ENCODE measurements at regions not wholly inside any gene's neighbourhood (a gene's known extent, or its start where the extent isn't known, plus 50 kb on each side); places are given as distances from the start of the nearest gene placed in this dataset.
"Not testable (repeated sequence)": the region's sequence is repeated elsewhere in the genome, so short reads cannot be mapped to it uniquely, and the experiment has no call there.

DNA sequence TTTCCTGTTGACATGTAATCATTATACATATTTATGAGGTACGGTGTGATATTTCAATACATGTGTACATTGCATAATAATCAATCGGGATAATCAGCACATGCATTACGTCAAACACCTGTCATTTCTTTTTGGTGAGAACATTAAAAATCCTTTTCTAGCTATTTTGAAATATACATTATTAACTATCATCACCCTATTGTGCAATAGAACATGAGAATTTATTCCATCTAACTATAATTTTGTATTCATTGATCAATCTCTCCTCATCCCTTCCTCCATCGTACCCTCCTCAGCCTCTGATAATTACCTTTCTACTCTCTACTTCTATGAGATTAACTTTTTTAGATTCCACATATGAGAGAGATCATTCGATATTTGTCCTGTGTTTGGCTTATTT is 170.9 kb upstream of the GHR start:
- DNase-seq = no peak

DNA sequence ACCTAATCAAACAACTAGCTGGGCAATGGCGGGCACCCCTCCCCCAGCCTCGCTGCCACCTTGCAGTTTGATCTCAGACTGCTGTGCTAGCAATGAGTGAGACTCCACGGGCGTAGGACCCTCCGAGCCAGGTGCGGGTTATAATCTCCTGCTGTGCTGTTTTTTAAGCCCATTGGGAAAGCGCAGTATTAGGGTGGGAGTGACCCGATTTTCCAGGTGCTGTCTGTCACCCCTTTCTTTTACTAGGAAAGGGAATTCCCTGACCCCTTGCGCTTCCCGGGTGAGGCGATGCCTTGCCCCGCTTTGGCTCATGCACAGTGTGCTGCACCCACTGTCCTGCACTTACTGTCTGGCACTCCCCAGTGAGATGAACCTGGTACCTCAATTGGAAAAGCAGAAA is 163.3 kb upstream of the GHR start:
- DNase-seq = not testable (repeated sequence)

DNA sequence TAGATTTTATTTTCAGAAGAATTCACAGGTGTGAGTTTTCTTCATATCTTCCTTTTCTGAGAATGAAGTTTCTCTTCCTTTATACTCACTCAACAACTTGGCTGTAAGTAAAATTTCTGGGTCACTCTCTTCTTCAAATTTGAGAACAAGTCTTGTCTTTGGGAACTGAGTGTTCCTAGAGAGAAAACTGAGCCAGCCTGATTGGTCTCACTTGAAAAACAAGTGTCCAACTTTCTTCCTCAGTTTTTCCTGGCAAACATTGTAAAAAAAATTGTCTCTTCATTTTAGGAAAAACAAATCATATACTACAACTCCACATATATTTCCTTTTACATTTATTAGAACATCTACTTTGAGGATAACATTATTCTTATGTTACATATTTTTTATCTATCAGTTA is 156.1 kb upstream of the GHR start:
- DNase-seq = no peak

DNA sequence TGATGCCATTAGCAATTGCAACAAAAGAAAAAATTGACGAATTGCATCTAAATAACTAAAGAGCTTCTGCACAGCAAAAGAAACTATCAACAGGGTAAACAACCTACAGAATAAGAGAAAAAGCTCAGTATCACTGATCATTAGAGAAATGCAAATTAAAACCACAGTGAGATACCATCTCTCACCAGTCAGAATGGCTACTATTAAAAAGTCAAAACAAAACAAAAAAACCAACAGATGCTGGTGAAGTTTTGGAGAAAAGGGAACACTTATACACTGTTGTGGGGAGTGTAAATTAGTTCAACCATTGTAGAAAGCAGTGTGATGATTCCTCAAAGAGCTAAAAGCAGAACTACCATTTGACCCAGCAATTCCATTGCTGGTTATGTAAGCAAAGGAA is 155.1 kb upstream of the GHR start:
- not testable (repeated sequence) for DNase-seq

DNA sequence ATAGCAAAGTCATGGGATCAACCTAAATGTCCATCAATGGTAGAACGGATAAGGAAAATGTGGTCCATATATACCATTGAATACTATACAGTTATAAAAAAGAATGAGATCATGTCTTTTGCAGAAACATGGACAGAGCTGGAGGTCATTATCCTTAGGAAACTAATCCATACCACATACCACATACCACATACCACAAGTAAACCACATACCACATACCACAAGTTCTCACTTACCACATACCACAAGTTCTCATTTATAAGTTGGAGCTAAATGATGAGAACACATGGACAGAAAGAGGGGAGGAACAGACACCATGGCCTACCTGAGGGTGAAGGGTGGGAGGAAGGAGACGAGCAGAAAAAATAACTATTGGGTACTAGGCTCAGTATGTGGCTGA is 154.6 kb upstream of the GHR start:
- no peak for DNase-seq

DNA sequence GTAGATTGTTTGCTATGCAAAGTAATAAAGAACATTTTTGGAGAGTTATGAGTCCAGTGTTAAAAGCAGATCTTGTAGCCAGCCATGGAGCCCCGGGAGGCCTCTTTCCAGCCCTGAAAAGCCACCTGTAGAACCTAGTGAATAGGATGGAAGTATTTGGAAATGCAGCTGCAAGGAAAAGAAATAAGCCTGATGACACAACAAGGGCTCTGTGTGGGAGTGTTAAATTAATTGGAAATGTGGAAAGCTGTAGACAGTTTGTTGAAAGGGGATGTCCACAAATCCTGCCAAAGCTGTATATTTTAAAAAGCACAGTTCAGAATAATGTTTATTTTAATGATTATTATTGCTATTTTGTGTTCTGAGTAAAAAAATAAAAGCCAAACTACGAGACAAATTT is 152.5 kb upstream of the GHR start:
- no peak for DNase-seq

DNA sequence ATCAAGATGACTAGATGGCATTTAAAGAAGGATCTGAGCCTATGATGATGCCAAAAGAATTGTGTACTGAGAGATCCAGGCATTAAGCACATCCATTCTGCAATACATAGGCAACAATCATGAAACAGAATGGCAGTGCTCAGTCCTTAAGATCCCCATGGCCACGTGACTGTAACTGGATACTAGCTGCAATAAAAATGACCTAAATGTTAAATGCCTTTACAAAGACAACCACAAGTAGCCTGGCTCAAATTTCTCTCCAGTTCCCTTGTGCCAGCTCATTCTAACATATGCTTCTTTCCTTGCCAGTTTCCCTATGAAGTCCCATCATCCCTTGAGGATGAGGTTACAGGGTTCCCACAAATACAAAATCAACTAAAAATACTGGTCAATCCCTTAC is 148.3 kb upstream of the GHR start:
- no peak for DNase-seq

DNA sequence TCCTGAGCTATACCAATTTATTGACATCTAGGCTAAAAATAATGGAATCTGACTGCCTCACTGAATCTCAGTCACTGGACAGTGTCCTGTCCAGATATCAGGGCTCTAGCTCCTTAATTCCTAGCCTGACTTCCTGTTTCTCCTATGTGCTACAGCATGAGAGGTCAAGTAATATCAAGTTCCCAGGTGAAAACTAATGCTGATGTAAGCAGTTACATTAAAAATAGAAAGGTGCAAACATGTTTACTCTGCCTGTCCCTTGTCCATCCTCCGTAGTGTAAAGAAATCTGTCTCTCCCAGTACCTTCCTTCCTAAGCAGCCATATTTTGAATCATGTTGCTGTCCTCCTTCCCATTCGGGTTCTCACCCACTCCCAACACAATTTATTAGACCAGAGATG is 145.9 kb upstream of the GHR start:
- no peak for DNase-seq

DNA sequence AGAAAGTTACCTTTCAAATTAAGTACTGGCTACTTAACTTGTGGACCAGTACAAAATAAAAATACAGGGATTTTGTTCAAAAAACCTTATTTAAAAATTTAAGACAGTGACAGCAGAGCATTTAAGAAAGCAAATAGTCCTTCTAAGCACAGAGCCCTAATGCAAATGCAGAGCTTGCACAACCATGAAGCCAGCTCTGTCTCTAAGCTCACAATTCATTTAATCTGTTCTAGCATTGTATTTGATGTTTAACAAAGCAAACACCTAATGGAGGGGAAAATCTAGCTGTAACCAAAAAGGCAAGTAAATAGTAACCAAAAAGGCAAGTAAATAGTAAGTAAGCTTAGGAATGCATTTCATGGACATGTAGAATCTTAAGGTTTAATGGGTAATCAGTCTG is 138.7 kb upstream of the GHR start:
- no peak for DNase-seq

DNA sequence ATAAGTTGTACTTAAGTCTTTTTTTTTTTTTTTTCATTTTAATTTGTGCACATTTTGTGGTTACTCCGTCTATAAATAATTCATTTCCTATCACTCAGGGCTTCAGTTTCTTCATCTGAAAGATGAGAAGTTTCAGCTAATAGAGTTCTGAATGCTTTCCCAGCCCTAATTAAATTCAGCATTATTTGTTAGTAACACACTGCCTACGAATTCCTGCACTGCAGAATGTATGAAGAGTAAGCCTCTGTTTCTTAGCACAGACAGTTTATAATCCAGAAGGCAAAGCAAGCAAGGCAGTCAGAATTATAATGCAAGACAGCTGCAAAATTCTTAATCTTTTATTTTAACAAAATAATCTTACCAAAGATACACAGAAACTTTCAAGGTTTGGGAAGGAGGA is 138.0 kb upstream of the GHR start:
- no peak for DNase-seq

DNA sequence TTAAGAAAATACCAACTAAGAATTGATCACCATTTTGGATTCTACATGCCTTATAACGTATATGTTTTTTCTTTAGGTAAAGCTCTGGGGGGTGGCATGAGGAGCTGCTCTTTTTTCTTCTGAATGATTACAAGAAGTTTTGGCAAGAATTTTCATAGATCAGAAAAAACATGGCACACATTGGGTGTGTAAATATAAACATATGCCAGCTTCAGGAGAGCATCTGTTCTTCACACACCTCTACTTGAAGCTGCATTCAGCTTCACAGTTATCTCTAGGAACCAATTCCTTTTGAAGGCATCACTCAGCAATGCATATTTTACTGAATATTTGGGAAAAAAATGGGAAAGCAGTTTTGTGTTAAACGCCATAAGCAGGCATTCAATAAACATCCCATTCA is 122.7 kb upstream of the GHR start:
- DNase-seq = peak; percentile 26

DNA sequence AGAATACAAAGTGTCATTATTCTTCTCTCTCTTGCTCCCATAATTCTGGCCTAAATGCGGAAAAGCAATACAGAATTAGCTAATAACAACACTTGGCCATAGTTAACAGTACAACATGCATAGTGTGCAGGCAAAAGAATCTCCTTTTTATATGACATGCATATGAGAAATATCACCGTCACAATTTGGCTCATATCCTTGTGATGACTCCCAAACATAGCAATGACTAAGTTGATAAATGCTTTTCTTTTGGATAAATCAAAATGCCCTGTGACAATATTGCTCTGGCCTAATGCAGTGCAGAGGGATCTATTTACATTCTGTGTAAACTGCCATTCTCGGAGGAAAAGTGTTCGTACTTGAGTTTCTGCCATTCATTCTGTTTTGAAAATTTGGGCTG is 121.9 kb upstream of the GHR start:
- DNase-seq = no peak

DNA sequence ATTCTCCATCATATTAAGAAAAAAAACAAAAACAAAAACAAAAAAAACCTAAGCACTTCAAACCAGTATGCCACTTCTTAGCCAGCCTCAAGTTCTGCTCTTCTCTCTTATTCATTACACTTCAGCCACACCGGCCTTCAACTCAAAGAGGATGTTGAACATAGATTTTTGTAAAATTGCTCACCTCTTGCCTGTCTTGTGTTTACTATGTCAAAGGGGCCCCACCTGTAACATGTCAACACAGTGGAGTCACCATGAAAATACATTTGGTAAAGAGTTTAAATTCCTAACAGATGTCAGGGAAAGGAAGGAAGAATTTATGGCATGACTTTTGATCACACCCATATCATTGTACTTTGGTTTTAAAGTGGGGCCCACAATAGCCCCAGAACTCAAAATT is 121.1 kb upstream of the GHR start:
- no peak for DNase-seq

DNA sequence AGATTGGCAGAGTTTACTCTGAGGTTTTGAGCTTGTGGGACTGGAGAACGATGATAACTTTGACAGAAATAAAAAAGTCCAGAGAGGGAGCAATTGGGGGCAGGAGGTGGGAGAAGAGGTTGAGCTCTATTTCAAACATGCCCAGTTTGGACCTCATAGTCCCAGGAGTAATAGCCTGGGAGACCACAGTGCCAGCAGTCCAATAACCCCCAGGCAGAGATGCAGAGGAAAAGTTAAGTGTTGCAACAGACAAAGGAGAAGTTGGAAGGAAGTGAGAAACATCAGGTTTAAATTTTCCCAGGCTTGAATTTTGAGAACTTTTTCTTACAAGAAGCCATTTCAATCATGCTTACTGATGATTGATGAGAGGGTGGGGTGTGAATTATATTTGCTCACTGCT is 117.0 kb upstream of the GHR start:
- DNase-seq = no peak

DNA sequence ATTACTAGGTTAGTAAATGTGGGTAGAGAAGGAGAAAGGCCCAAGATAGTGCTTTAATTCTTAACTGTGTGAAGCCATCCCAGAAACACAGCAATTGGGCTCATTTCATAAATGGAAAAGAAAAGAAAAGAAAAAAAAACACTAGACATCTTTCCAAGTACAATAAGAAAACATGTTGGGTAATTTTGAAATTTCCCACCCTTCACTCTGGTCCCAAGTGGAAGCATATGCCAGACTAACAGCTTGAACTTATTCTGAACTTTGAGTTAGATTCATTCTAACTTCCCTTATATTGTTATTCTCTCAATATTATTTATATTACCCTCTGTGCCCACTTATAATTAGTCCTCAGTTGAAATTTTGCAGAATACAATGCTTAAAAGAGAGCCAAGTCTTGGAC is 113.4 kb upstream of the GHR start:
- no peak for DNase-seq

DNA sequence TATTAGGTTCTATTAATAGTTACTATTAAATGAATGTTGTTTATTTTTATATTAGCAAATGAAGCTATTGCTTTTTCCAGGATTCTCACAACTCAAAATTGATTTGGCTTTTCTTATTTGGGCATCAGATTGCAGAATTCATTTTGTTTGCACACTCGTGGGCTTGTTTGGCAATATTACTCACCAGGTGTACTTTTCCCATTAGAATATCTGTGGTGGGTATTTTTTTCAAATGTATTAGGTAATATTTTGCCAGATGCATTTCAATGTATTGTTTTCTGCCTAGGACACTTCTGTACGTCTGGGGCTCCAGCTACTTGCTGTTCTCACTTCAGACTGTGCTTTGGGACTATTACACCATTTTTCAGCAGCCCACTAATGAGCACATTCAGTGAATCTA is 108.0 kb upstream of the GHR start:
- no peak for DNase-seq

DNA sequence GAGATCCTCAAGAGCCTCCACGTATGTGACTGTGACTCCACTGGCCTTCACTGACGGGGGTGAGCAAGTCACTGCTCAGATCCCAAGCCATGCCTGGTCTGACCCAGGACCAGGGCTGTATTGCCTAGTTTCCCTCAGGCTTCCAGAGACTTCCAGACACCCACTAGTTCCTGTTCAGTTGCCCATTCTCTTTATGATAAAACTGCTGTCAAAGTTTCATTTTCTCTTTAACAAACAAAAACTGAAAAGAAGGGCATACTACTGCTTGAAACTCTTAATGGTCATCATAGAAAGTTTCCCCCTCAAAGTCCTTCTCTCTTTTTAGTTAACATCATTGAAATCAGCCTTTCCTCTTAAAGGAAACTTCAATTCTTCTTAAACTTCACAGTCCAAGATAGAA is 105.7 kb upstream of the GHR start:
- no peak for DNase-seq

DNA sequence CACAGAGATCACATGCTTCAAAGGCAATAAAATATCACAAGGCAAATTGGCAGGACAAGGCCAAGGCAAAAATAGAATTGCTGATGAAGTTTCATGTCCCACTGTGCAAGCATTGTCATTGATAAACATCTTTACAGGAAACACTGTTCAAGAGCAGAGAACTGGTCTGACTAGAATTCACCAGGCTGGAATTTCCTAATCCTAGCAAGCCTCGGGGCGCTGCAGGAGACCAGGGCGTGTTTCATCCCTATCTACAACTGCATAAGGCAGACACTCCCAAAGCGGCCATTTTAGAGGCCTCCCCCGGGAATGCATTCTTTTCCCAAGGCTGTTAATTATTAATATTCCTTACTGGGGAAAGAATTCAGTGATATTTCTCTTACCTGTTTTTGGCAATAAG is 103.7 kb upstream of the GHR start:
- not testable (repeated sequence) for DNase-seq

DNA sequence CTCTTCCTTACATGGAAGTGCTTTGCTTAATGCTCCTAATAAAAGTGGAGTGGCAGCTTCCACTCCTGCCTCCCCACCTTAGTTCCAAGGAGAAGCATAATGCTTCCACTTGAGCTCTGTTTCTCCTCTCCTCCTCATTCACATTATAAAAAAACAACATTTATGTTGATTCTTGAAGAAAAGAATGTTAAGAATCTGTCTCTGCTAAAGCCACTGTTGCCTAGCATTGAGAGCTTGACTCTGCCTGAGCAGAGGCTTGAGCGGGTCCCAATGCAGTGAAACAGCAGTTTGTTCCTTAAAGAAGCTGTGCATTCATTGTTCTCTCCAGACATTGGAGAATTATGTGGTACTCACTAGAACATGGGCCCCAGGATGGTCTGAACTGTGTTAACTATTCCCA is 101.5 kb upstream of the GHR start:
- DNase-seq = no peak

DNA sequence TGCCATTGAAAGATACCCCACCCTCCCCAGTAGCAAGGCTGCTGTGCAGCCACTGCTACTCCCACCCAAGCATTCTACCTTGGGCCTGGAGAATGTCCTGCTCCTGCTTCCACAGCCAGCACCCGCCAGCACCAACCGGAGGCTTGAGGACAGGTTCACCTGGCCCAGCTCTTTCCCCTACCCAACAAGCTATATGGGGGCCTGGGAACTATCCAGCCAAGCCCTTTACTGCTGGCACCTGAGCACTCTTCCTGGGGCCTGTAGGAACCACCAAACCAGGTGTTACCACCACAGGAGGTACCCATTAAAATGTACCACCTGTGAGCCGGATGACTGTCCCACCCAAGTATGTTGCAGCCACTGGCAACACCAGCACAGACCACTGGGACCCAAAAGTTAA is 86.1 kb upstream of the GHR start:
- DNase-seq = no peak

DNA sequence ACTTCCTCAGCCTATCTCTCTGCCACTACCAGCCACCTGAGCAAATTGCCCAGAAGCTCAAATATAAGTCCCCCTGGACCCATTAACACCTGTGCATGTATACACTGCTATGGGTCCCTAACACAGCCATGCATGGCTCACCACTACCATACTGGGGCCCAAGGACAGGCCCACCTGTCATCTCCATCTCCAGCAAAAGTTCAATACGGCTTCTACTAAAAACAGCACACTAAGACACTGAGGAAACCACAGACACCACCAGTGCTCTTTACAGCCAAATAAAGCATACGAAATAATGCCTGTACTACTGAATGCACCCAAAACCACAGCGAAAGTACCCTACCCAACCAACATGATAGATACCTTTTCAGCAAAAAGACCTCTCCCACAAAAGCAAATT is 85.6 kb upstream of the GHR start:
- no peak for DNase-seq

DNA sequence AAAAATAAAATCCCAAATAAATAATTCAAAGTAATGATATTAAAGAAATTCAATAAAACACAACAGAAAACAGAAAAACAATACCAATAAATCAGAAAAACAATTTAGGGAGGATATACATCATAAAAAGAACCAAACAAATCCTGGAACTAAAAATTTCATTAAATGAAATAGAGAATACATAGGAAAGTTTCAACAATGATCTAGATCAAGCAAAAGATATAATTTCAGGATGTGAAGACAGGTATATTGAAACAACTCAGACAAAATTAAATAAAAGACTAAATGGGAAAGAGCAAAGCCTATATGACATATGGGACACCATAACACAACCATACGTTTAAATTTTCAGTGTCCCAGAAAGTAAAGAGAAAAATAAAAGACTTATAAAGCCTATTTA is 85.1 kb upstream of the GHR start:
- no peak for DNase-seq

DNA sequence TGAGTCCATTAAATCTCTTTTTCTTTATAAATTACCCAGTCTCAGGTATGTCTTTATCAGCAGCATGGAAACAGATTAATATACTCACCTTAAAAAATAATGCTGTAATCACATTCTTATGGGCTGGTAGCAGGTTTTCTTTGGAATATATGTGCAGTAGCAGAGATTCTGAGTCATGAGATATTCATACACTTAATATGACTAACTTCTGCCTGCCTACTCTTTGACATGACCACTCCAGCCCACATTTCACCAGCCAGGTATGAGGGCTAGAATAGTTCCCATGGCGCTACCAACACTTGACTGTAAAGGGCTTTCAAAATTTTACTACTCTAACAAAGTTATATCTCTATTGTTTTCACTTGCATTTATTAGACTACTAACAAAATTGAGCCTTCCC is 74.1 kb upstream of the GHR start:
- DNase-seq = no peak

DNA sequence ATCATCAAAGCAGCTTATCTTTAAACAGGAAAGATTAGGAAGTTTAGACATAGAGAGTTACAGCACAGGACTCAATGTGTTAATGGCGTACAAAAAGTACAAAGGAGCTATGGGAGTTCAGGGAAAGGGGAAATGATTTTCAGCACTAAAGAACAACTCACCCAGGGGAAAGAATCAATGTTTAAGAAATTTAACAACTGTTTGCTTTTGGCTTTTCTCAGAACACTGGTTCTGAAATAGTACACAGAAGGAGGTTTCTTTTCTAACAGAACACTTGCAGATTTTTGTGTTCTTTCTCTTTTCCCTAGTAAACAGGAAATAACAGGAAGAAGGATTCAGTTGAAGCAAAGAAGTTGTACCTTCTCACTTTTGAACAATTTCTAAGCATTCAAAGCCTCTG is 71.3 kb upstream of the GHR start:
- DNase-seq = no peak

DNA sequence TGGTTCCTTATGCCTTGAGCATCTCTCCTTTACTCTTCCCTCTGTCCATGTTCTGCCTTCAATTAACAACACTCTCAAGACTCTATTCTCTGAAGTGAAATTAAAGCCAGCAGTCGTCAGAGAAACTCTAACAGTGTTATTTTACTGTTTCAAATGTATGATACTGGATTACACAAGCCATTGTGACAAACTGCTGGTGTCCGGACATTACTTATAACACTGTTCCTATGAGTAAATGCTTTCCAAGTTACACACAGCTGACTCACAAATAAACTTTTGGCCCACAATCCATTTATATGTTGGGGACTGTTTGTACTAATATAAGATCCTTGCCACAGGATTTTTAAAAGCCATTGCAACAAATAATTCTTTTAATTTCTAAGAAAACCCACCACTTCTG is 63.2 kb upstream of the GHR start:
- no peak for DNase-seq

DNA sequence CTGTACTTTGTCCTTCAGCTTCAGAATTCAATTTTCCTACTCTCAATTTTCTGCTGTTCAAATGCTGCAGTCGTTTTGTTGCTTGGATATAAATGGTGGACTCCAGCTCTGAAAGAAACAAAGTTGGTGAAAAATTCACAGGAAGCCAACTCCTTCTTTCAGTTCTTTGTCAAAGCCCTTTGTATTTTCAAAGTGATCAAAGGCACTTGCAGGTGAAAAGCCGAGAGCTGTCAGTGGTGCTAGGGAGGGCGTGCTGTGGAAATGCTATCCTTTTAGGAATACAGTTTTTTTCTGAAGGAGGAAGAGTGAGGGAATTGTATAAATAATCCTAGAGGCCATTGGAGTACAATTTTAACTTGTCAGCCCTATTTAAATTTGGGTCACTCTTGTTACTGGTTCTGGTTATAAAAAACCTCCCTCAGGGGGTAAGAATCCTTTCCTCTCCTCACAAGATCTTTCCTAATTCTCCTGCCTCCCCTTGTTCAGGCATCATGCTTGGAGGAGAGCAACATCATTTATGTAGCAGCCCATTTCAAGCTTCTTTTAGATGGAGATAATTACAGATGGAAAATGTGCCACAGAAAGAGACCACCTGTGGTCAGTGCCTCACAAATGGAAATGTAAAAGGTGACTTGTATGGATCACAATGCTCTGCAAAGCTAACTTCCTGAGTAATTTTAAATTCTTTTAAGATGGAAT is 62.5 kb upstream of the GHR start:
- DNase-seq = no peak
